Muscle layer of colon (tissue), 2 donors: ENCODE measurements at regions not wholly inside any gene's neighbourhood (a gene's known extent, or its start where the extent isn't known, plus 50 kb on each side); places are given as distances from the start of the nearest gene placed in this dataset.

ENCODE experiments used
- H3K27ac ChIP-seq: one replicate; pipeline ENCODE4 v1.7.0; 2013; ENCODE audit warnings: low read depth, mild to moderate bottlenecking, low read length, moderate library complexity
- H3K27me3 ChIP-seq, 2 donors: one replicate each; pipeline ENCODE4 v1.7.0; 2013; ENCODE audit warnings: low read length in 2 of 2, mild to moderate bottlenecking in 2 of 2; ENCODE audit not compliant: insufficient read depth in 2 of 2, control insufficient read depth in 1 of 2
- H3K36me3 ChIP-seq: one replicate; pipeline ENCODE4 v1.7.0; 2013; ENCODE audit warnings: mild to moderate bottlenecking, low read length; ENCODE audit not compliant: insufficient read depth
- H3K4me1 ChIP-seq: one replicate; pipeline ENCODE4 v1.7.0; 2013; ENCODE audit warnings: mild to moderate bottlenecking, low read length; ENCODE audit not compliant: insufficient read depth
- H3K4me3 ChIP-seq, 2 donors: one replicate each; pipeline ENCODE4 v1.7.0; 2013; ENCODE audit warnings: low read length in 2 of 2, low read depth in 1 of 2, mild to moderate bottlenecking in 1 of 2, moderate library complexity in 1 of 2
- H3K9ac ChIP-seq: one replicate; pipeline ENCODE4 v1.7.0; 2013; ENCODE audit warnings: low read length
- H3K9me3 ChIP-seq: one replicate; pipeline ENCODE4 v1.7.0; 2013; ENCODE audit warnings: mild to moderate bottlenecking, low read length
- donor health status: abdominal sarcoma.
- donor health status: Adenocarcinoma of cecum.

GRCh38 chr18:76678248-76678647 lies 144.1 kb upstream of the ZNF236 start:
- Histone ChIP-seq H3K9me3 (no peaks in the 10 kb centered on the region), H3K4me3 (no peak overlapping the region), H3K9ac (no peak overlapping the region), H3K36me3 (no peaks in the 10 kb centered on the region), H3K27me3 (peaks cover 0 to 4% of the 10 kb centered on the region in 2 donors), H3K27ac (no peak overlapping the region), H3K4me1 (no peaks in the 10 kb centered on the region)

DNA sequence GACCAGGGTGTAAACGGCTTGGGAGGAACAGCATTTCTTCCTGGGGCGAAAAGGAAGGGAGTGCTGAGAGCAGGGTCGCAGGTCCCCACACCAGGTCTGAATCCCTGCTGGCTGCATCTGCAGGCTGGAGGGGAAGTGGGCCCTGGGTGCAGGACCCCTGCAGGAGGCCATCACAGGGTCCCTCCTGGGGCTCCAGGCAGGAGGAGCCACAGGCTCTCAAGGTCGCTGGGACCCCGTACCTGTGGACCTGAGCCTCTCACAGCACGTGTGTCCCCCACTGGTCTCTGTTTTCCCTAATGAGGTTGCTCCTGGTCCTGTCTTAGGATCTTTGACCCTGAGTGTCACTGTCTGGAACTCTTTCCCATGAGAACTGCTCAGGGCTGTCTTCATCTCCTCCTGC lies 147.8 kb upstream of the ZNF236 start:
- Histone ChIP-seq H3K9me3 (no peaks in the 10 kb centered on the region), H3K4me3 (no peak overlapping the region), H3K27ac (no peak overlapping the region), H3K36me3 (no peaks in the 10 kb centered on the region), H3K27me3 (no peaks in the 10 kb centered on the region), H3K9ac (no peak overlapping the region), H3K4me1 (no peaks in the 10 kb centered on the region)

GRCh38 chr18:76673281-76674185 lies 148.8 kb upstream of the ZNF236 start:
- H3K27me3 ChIP-seq: no peaks in the 10 kb centered on the region
- H3K36me3 ChIP-seq: no peaks in the 10 kb centered on the region
- no peaks in the 10 kb centered on the region for H3K9me3 ChIP-seq
- no peaks in the 10 kb centered on the region for H3K4me1 ChIP-seq
- no peak overlapping the region for H3K4me3 ChIP-seq
- no peak overlapping the region for H3K9ac ChIP-seq
- no peak overlapping the region for H3K27ac ChIP-seq

GRCh38 chr18:76672627-76673026 lies 149.7 kb upstream of the ZNF236 start:
- Histone ChIP-seq H3K36me3 (no peaks in the 10 kb centered on the region), H3K4me3 (no peak overlapping the region)

GRCh38 chr18:76670564-76671288 lies 151.6 kb upstream of the ZNF236 start:
- Histone ChIP-seq H3K27me3 (no peaks in the 10 kb centered on the region), H3K9me3 (no peaks in the 10 kb centered on the region), H3K9ac (no peak overlapping the region), H3K27ac (no peak overlapping the region), H3K4me1 (no peaks in the 10 kb centered on the region), H3K36me3 (no peaks in the 10 kb centered on the region), H3K4me3 (no peak overlapping the region)

More at GRCh38 chr18:76672627-76673026, 149.7 kb upstream of the ZNF236 start:
- no peaks in the 10 kb centered on the region for H3K4me1 ChIP-seq
- no peak overlapping the region for H3K27ac ChIP-seq
- H3K9ac ChIP-seq: no peak overlapping the region
- H3K9me3 ChIP-seq: no peaks in the 10 kb centered on the region
- no peaks in the 10 kb centered on the region for H3K27me3 ChIP-seq

- no peaks in the 10 kb centered on the region for H3K36me3 ChIP-seq
- no peaks in the 10 kb centered on the region for H3K27me3 ChIP-seq
- no peak overlapping the region for H3K27ac ChIP-seq
- no peaks in the 10 kb centered on the region for H3K9me3 ChIP-seq
- H3K4me3 ChIP-seq: no peak overlapping the region
- H3K4me1 ChIP-seq: no peaks in the 10 kb centered on the region
- H3K9ac ChIP-seq: no peak overlapping the region
Observed at GRCh38 chr18:76668546-76668945, 153.8 kb upstream of the ZNF236 start.

GRCh38 chr18:76668119-76668518 lies 154.2 kb upstream of the ZNF236 start:
- no peak overlapping the region for H3K27ac ChIP-seq
- H3K4me3 ChIP-seq: no peak overlapping the region
- no peaks in the 10 kb centered on the region for H3K4me1 ChIP-seq
- no peak overlapping the region for H3K9ac ChIP-seq
- H3K27me3 ChIP-seq: no peaks in the 10 kb centered on the region
- H3K9me3 ChIP-seq: no peaks in the 10 kb centered on the region
- H3K36me3 ChIP-seq: no peaks in the 10 kb centered on the region

DNA sequence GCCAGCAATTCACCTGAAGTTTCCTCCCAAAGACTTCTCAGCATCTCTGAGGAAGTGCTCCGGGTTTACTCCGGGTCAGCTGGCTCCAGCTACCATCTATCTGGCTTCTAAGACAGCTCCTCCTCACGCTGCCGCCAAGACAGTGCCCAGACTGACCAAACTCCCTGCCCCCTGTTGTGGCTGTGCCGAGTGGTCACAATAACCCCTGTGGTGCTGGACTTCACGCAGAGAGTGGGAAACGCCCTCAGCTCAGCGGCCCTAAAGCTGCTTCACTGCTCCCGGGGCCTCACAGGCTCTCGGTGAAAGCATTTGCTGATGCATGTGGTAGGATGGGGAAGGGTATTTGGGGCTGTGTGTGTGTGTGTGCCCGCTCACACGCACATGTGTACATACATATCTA lies 154.8 kb upstream of the ZNF236 start:
- H3K4me1 ChIP-seq: no peaks in the 10 kb centered on the region
- no peaks in the 10 kb centered on the region for H3K36me3 ChIP-seq
- H3K4me3 ChIP-seq: no peak overlapping the region
- H3K27me3 ChIP-seq: no peaks in the 10 kb centered on the region
- H3K9me3 ChIP-seq: no peaks in the 10 kb centered on the region
- no peak overlapping the region for H3K9ac ChIP-seq
- H3K27ac ChIP-seq: no peak overlapping the region

DNA sequence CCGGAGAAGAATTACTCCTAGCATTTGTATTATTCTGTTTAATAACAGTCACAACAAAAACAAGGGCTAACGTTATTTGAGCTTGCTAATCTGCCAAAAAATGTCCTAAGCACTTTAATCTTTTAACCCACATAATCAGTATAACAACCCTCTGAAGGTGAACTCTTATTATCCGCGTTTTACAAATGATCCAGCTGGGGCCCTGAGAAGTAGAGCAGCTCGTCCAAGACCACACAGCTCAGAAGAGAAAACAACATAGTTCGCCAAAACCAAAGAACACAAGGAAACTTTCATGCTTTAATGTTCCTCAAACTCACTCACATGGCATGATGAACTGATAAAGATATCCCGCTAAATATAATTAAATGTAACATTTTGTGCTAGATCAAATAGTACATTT lies 159.7 kb upstream of the ZNF236 start:
- no peaks in the 10 kb centered on the region for H3K9me3 ChIP-seq
- H3K4me3 ChIP-seq: no peak overlapping the region
- H3K9ac ChIP-seq: no peak overlapping the region
- no peak overlapping the region for H3K27ac ChIP-seq
- no peaks in the 10 kb centered on the region for H3K27me3 ChIP-seq
- H3K4me1 ChIP-seq: no peaks in the 10 kb centered on the region
- H3K36me3 ChIP-seq: no peaks in the 10 kb centered on the region

GRCh38 chr18:76660571-76661192 lies 161.7 kb upstream of the ZNF236 start:
- no peak overlapping the region for H3K9ac ChIP-seq
- no peaks in the 10 kb centered on the region for H3K9me3 ChIP-seq
- H3K4me3 ChIP-seq: no peak overlapping the region
- no peaks in the 10 kb centered on the region for H3K36me3 ChIP-seq
- no peak overlapping the region for H3K27ac ChIP-seq
- no peaks in the 10 kb centered on the region for H3K27me3 ChIP-seq
- no peaks in the 10 kb centered on the region for H3K4me1 ChIP-seq

DNA sequence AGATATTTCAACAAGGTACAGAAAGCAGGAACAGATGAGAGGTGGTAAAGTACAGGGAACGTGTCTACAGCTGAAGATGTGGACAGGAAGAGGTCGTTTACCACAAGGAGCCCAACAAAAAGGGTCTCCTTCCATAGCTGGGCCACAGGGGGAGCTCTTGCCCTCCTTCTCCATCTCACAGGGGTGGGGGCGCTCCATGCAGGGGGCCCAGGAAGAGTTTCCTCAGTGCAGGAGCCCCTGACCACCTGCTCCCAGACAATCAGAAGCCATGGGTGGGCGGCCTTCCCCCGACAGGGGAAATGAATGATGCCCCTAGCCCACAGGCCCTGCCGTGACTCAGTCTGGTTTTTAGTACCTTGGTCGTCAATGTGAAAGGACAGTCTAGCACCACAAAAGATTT lies 163.6 kb upstream of the ZNF516 start:
- Histone ChIP-seq H3K36me3 (no peaks in the 10 kb centered on the region), H3K9ac (no peak overlapping the region), H3K27ac (no peak overlapping the region), H3K9me3 (no peaks in the 10 kb centered on the region), H3K4me1 (no peaks in the 10 kb centered on the region), H3K27me3 (no peaks in the 10 kb centered on the region), H3K4me3 (no peak overlapping the region)
